GM19328 (cell line): ENCODE measurements at regions not wholly inside any gene's neighbourhood (a gene's known extent, or its start where the extent isn't known, plus 50 kb on each side); places are given as distances from the start of the nearest gene placed in this dataset.

Experiments used
- ATAC-seq: cut with Tn5 transposase; IDR thresholded peaks from one replicate; pipeline ENCODE4 v1.9.1; 2021; ENCODE audit warnings: mild to moderate bottlenecking, moderate library complexity; ENCODE audit not compliant: unreplicated experiment

GRCh38 chr11:90818196-90818745, 595.4 kb upstream of the CHORDC1 start:
- ATAC-seq: no peak

- ATAC-seq: no peak
These were observed 586.7 kb upstream of the CHORDC1 start for GRCh38 chr11:90809581-90809980.

DNA sequence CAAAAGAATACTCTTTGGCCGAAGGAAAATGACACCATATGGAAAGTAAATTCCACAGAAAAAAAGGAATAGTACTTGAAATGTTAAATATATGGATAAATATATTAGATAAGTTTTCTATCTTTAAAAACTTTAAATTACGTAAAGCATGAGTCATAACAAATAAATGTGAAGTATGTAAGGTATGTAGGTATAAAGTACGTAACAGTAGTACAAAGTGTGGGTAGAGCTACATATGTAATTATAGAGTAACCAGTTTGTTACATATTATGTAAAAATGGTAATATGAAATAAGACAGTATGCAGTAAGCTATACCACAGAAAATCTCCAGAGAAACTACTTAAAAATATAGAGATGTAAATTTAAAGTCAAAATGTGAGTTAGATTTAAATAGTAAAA, 582.3 kb upstream of the CHORDC1 start:
- no peak for ATAC-seq

DNA sequence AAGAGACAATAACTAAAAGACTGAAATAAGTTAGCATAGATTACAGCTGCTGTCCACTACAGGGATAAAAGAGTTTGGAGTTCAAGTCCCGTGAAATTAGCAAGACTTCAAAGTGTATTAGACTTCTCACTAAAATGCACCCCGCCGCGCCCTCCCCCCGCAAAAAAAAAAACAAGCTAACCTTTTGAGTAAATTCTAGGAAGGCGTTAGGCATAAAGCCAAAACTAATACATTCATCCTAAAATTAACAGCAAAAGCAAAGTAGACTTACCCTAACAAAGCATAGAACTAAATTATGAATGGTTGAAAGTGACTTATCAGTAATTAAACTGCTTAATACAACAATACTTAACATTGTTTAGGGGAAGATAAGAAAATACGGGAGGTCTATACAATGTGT, 581.0 kb upstream of the CHORDC1 start:
- no peak for ATAC-seq

DNA sequence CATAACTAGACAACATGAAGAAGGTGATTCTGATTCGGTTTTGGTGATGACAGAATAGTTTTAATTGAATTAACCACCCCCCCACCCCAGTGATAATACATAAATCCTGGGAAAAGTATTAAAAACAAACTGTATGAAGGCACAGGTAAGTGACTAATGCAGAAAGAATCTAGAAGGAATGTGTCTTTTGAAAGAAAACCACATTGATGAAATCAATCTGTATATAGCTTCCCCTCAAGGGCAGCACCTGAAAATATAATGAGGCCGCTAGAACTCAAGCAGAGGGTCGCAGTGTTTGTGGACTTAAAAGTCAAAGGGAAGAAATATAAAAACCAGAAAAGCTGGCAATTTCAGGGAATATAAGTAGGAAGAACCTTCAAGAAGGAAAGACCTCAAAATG, 580.5 kb upstream of the CHORDC1 start:
- ATAC-seq: no peak

DNA sequence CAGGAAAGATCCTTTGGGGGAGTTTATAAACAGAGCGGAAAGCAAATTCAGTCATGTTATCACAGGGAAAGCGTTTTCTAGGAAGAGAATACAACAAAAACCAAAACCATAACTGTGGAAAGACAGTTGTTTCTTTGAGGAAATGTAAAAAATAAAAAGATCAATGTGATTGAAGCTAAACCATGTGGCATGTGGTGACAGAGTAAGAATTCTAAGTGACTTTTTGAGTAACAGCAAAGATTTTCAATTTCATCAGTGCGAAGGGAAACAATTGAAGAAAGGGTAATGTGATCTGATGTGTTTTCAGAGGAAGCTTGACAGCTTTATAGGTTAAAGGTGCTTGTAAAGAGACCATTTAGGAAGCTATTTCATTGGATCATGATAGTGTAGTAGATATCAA, 575.9 kb upstream of the CHORDC1 start:
- no peak for ATAC-seq

DNA sequence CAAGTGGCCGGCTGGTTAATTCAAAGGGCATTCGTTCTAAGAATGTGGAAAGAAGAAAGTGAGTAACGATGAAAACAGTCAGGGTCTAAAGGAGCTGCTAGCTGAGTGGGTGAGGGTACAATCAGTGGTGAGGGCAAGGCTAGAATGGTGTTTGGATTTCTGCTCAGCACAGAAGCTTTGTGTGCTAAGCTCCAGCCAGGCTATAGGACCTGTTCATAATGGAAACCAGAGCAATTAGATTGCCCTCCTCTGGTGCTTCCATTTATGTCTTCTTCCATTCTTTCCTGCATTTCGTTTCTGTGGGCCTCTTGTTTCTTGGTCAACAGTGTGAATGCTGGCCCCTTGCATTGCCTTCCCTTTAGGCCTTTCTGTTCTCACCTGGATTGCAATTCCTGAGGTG, 572.9 kb upstream of the CHORDC1 start:
- no peak for ATAC-seq

DNA sequence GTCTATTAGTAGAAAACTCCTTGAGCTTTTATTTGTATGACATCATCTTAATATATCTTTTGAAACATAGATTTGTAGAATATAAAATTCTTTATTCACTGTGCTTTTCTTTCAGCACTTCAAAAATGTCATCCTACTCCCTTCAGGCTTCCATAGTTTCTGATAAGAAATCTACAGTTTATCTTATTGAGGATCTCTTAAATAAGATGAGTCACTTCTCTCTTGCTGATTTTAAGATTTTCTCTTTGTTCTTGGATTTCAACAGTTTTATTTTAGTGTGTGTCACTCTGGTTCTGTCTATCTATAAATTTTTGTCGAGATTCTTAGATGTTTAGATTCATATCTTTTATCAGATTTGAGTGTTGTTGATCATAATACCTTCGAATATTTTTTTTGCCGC, 566.1 kb upstream of the CHORDC1 start:
- ATAC-seq: no peak

DNA sequence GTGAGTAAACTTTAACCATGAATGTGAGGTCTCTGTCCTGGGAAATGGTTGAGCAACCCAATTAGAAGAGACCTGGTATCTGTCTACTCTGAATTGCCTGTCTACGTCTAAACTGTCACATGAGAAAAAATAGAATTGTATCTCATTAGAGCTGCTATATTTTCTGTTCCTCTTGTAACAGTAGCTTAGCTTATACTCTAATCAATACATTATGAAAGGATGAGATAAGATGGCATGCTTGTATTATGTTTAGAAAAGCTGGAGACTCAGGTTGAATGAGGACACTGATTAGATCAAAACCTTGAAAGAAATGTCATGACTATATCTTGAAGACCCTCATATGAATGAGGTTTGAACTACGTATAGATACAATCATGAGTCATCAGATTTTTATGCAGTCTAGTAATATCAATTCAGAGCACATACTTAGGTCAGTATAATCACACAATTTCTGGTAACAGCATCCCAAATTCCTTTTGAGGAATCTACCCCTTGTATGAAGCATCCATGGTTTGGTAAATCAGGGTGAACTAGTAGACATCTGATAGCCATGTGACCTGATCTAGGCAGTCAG, 561.5 kb upstream of the CHORDC1 start:
- ATAC-seq: no peak

DNA sequence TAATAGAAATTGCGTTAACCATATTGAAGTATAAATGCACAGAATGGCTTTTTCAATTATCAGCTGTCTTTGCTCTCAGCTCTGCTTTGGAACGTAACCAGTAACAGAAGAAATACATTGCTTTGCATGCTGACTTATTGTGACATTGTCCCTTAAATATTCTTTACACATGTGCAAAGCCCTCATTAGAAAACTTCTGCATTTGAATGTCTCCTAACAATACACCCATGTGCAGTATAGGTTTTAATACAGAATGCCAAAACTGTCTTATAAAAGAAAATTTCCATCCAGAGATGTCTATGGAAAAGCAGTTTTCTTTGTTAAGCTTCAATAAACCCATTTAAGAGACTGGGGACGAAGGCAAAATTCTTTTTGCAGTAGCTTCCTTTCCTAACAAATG, 560.3 kb upstream of the CHORDC1 start:
- ATAC-seq: no peak

DNA sequence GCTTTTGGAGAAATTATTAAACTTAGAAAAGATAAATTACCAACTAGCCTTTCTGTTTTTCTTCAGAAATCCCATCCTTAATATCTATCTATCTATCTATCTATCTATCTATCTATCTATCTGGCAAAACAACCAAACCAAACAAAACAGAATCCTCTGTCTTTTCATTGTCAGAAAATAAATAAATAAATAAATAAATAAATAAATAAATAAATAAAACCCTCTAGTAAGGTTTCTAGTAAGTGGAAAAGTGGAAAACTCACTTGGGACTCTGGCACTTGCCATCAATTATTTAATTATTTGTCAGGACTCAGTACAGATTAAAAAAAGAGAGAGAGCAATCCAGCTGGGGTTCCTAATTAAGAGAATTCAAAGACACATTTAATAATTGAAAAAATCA, 556.2 kb upstream of the CHORDC1 start:
- ATAC-seq: no peak

DNA sequence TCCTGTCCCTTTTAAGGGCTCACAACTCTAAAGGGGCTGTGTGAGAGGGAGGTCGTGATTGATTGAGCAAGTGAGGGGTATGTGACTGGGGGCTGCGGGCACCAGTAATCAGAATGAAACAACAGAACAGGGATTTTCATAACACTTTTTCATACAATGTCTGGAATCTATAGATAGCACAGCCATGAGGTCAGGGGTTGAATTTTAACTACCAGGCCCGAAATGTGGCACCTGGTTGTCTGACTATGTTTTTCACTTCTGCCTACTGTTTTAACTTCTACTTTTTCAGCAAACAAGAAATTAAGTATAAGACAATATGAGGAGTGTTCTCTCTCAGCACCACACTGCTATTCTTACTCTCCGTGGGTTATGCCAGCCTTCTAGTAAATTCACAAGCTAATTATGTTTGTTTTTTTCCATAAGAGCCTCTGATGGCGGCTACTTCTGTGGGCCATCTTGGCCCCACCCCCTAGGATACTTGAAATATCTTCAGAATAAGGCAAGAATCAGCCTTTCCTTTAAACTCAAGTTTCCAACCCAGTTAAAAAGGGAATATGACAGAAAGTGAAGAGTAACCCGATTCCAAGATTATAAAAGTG, 552.8 kb upstream of the CHORDC1 start:
- ATAC-seq: no peak

- no peak for ATAC-seq
These were observed 552.1 kb upstream of the CHORDC1 start for GRCh38 chr11:90774727-90775566.

DNA sequence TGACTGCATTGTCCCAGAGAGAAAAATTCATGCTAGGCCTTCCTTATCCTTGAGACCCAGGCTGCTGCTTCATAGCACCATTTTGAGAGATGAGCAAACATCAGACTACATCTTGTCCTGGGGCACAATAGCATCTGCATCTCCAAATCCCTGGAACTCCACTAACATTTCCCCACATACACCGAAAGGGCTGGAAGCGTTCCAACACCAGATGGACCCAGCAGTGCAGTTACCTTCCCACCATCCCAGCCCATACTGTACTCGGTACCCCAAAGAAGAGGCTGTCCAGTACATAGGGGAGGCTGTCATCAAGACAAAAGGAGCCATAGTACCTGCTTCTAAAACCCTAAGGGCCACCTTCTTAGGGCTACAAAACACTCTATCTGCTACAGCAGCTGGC, 547.2 kb upstream of the CHORDC1 start:
- ATAC-seq: no peak

DNA sequence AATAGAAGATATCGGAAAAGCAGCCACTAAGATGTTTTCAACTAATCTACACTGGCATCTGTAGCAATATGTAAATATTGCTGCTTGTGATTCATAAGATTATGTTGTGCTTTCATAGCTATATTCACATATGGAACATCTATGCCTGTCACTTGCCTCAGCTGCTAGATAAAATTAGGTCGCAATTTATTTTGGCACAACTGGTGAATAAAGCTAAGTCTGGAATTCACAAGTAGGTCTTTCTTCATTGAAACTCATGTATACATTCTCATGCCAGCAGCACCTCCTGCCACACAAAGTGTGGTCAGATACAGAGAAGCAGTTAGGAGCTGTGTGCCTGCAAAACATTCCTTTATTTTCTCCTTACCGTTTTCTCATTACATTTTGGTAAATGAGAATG, 543.3 kb upstream of the CHORDC1 start:
- no peak for ATAC-seq

- ATAC-seq: no peak
These were observed 541.8 kb upstream of the CHORDC1 start for GRCh38 chr11:90764691-90765090.

- ATAC-seq: no peak
These were observed 535.1 kb upstream of the CHORDC1 start for GRCh38 chr11:90757849-90758494.

DNA sequence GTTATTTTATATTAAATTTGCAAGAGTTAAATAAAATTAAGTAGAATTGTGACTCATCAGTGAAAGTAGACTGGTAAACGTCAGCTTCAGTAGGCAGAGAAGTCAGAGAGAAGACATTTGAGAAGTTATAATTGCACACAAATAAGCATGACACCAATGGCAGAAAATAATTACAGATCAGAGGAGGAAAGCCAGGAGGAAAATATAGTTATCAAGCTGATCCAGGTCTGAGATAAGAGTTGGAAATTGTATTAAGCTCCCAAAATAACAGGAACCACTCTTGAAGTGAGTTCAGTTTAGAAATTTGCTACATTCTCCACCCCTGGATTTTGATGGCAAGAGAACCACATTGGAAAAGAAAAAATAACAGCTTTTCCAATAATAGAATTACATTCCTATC, 533.8 kb upstream of the CHORDC1 start:
- ATAC-seq: no peak

GRCh38 chr11:90753546-90753945, 530.7 kb upstream of the CHORDC1 start:
- no peak for ATAC-seq

GRCh38 chr11:90747057-90747456, 524.2 kb upstream of the CHORDC1 start:
- ATAC-seq: no peak

DNA sequence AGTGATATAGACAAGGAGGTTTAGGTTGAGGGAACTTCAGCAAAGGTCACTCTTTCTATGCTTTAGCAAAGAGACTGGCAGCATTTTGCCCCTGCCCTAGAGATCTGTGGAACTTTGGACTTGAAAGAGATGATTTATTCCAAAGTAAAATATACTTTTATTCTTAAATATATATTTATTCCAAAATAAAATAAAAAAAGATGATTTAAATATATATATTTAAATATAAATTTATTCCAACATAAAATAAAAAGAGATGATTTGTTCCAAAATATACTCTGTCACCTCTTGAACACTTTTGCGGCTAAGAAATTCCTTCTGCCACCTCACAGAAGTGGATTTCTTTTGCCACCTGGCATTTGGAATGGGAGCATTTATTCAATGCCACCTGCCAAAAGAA, 521.3 kb upstream of the CHORDC1 start:
- ATAC-seq: no peak

GRCh38 chr11:90738799-90739198, 516.0 kb upstream of the CHORDC1 start:
- no peak for ATAC-seq
